ENCODE measurements at regions not wholly inside any gene's neighbourhood (a gene's known extent, or its start where the extent isn't known, plus 50 kb on each side); places are given as distances from the start of the nearest gene placed in this dataset.

GRCh38 chr11:110891411-110891810, 179.2 kb upstream of the ARHGAP20 start:
- Histone ChIP-seq H2AFZ (replicated peaks) (no peak overlapping the region), H3K4me1 (no peaks in the 10 kb centered on the region), H4K20me1 (ENCODE audit: low read depth) (no peaks in the 10 kb centered on the region), H3F3A (ENCODE audit: low read depth) (no peaks in the 10 kb centered on the region), H3K4me2 (no peak overlapping the region), H3K79me2 (ENCODE audit: low read depth) (no peaks in the 10 kb centered on the region), H3K27ac (no peak overlapping the region), H3K9ac (no peak overlapping the region), H3K36me3 (no peaks in the 10 kb centered on the region), H3K27me3 (no peaks in the 10 kb centered on the region), H3K9me3 (ENCODE audit: low read depth) (no peaks in the 10 kb centered on the region), H3K4me3 (no peak overlapping the region)
- DNase-seq (ENCODE audit: low spot score) = no peak
- Mint-ChIP-seq H3K36me3 (no peaks in the 10 kb centered on the region), H3K27me3 (ENCODE audit: insufficient read depth, low read depth) (peaks cover 2% of the 10 kb centered on the region), H3K9me3 (no peaks in the 10 kb centered on the region), H3K27ac (no peak overlapping the region), H3K4me1 (peaks cover 3% of the 10 kb centered on the region), H3K4me3 (no peak overlapping the region)
- no peak for TF ChIP-seq CTCF (IDR thresholded peaks at IDR 0.05)
- no peak for TF ChIP-seq EZH2phosphoT487 (IDR thresholded peaks at IDR 0.05)
- no peak for TF ChIP-seq EZH2 (IDR thresholded peaks at IDR 0.05)

GRCh38 chr11:110890995-110891394, 178.8 kb upstream of the ARHGAP20 start:
- no peak overlapping the region for H3K4me3 Mint-ChIP-seq
- H3K27me3 Mint-ChIP-seq (ENCODE audit: insufficient read depth, low read depth) = peaks cover 2% of the 10 kb centered on the region
- no peak overlapping the region for H3K27ac Mint-ChIP-seq
- H3F3A ChIP-seq (ENCODE audit: low read depth) = no peaks in the 10 kb centered on the region
- TF ChIP-seq EZH2phosphoT487 (IDR thresholded peaks at IDR 0.05) (no peak), EZH2 (IDR thresholded peaks at IDR 0.05) (no peak), CTCF (IDR thresholded peaks at IDR 0.05) (no peak)
- no peak overlapping the region for H2AFZ ChIP-seq (replicated peaks)
- no peaks in the 10 kb centered on the region for H3K4me1 ChIP-seq
- no peaks in the 10 kb centered on the region for H3K79me2 ChIP-seq (ENCODE audit: low read depth)
- no peak overlapping the region for H3K4me2 ChIP-seq
- no peak overlapping the region for H3K9ac ChIP-seq
- no peaks in the 10 kb centered on the region for H3K36me3 Mint-ChIP-seq
- H4K20me1 ChIP-seq (ENCODE audit: low read depth) = no peaks in the 10 kb centered on the region
- no peaks in the 10 kb centered on the region for H3K9me3 Mint-ChIP-seq
- H3K9me3 ChIP-seq (ENCODE audit: low read depth) = no peaks in the 10 kb centered on the region
- peaks cover 4% of the 10 kb centered on the region for H3K4me1 Mint-ChIP-seq
- no peak overlapping the region for H3K4me3 ChIP-seq
- no peaks in the 10 kb centered on the region for H3K27me3 ChIP-seq
- H3K36me3 ChIP-seq = no peaks in the 10 kb centered on the region
- no peak overlapping the region for H3K27ac ChIP-seq
- DNase-seq (ENCODE audit: low spot score) = no peak

- no peaks in the 10 kb centered on the region for H3K36me3 ChIP-seq
- no peak overlapping the region for H3K27ac Mint-ChIP-seq
These were observed 174.2 kb upstream of the ARHGAP20 start for GRCh38 chr11:110886288-110886970.

More at GRCh38 chr11:110886288-110886970, 174.2 kb upstream of the ARHGAP20 start:
- H3K36me3 Mint-ChIP-seq = no peaks in the 10 kb centered on the region
- H3K4me1 Mint-ChIP-seq = peaks cover 4% of the 10 kb centered on the region
- no peaks in the 10 kb centered on the region for H3K9me3 Mint-ChIP-seq
- no peak overlapping the region for H2AFZ ChIP-seq (replicated peaks)
- DNase-seq (ENCODE audit: low spot score) = no peak
- no peak for TF ChIP-seq EZH2 (IDR thresholded peaks at IDR 0.05)
- TF ChIP-seq CTCF (IDR thresholded peaks at IDR 0.05) = no peak
- no peak for TF ChIP-seq EZH2phosphoT487 (IDR thresholded peaks at IDR 0.05)
- no peak overlapping the region for H3K4me2 ChIP-seq
- no peak overlapping the region for H3K4me3 ChIP-seq
- H3K27me3 Mint-ChIP-seq (ENCODE audit: insufficient read depth, low read depth) = peaks cover 2% of the 10 kb centered on the region
- no peak overlapping the region for H3K9ac ChIP-seq
- H3K4me1 ChIP-seq = no peaks in the 10 kb centered on the region
- H4K20me1 ChIP-seq (ENCODE audit: low read depth) = no peaks in the 10 kb centered on the region
- H3K4me3 Mint-ChIP-seq = no peak overlapping the region
- no peaks in the 10 kb centered on the region for H3K79me2 ChIP-seq (ENCODE audit: low read depth)
- no peaks in the 10 kb centered on the region for H3F3A ChIP-seq (ENCODE audit: low read depth)
- H3K27ac ChIP-seq = no peak overlapping the region
- H3K27me3 ChIP-seq = no peaks in the 10 kb centered on the region
- H3K9me3 ChIP-seq (ENCODE audit: low read depth) = no peaks in the 10 kb centered on the region
